Ovary (tissue), 3 donors: ENCODE measurements at regions not wholly inside any gene's neighbourhood (a gene's known extent, or its start where the extent isn't known, plus 50 kb on each side); places are given as distances from the start of the nearest gene placed in this dataset.

Experiments used
- POLR2A ChIP-seq: fragments of 450-650 bp; IDR thresholded peaks from one replicate; pipeline ENCODE4 v1.6.1; 2017; ENCODE audit warnings: antibody characterized with exemption, mild to moderate bottlenecking, moderate library complexity
- TF ChIP-seq, protein P1 (sequence below), 3 donors: fragments of 450-650 bp in 2 of 3; fragments of 200-600 bp in 1 of 3; IDR thresholded peaks; one replicate each; pipeline versions ENCODE4 v1.5.1 to v1.8.0; 2016 to 2022; ENCODE audit warnings: antibody characterized with exemption in 3 of 3, mild to moderate bottlenecking in 1 of 3
- donor health status: DM: no; HTN: no; CAD: no.

DNA sequence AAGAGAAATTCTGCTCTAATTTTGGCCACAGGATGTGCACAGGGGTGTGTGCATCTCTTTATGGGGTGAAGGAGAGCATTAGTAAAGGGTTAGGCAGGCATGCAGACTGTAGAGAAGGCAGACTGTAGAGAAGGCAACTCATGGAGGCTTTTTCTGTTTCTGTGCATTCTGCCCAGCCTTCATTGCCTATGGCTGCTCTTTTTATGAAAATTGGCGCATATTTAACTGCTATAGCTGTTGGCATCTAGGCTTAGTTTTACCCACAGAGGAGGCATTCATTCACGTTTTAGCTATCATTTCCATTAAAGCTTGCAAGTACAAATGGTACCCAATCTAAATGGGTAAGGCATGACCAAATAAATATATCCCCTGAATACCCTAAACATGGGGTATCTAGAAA lies 286.8 kb upstream of the ID4 start:
- TF ChIP-seq, protein P1, sequence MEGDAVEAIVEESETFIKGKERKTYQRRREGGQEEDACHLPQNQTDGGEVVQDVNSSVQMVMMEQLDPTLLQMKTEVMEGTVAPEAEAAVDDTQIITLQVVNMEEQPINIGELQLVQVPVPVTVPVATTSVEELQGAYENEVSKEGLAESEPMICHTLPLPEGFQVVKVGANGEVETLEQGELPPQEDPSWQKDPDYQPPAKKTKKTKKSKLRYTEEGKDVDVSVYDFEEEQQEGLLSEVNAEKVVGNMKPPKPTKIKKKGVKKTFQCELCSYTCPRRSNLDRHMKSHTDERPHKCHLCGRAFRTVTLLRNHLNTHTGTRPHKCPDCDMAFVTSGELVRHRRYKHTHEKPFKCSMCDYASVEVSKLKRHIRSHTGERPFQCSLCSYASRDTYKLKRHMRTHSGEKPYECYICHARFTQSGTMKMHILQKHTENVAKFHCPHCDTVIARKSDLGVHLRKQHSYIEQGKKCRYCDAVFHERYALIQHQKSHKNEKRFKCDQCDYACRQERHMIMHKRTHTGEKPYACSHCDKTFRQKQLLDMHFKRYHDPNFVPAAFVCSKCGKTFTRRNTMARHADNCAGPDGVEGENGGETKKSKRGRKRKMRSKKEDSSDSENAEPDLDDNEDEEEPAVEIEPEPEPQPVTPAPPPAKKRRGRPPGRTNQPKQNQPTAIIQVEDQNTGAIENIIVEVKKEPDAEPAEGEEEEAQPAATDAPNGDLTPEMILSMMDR (IDR thresholded peaks at IDR 0.05) = no peak
- no peak for TF ChIP-seq POLR2A
